Left lung (tissue), 4 donors: ENCODE measurements at regions not wholly inside any gene's neighbourhood (a gene's known extent, or its start where the extent isn't known, plus 50 kb on each side); places are given as distances from the start of the nearest gene placed in this dataset.

Experiments
- ATAC-seq: fragments of 200-7000 bp; cut with Tn5 transposase; one replicate; pipeline ENCODE4 v1.9.1; 2020; ENCODE audit warnings: moderate library complexity
- DNase-seq, 4 donors: peaks; one replicate each; pipeline ENCODE4 v3.0.0-alpha.2; 2013 to 2020
- H3K27ac ChIP-seq, 2 donors: fragments of 200-600 bp; sonication (generic) in 1 of 2; one replicate each; pipeline versions ENCODE4 v1.5.0 to v1.8.0; 2020 to 2021
- H3K27me3 ChIP-seq, 2 donors: fragments of 200-600 bp; sonication (generic) in 1 of 2; one replicate each; pipeline versions ENCODE4 v1.5.0 to v1.8.0; 2020 to 2021
- H3K36me3 ChIP-seq, 2 donors: fragments of 200-600 bp; sonication (generic) in 1 of 2; one replicate each; pipeline versions ENCODE4 v1.5.0 to v1.8.0; 2020 to 2021
- H3K4me1 ChIP-seq, 2 donors: fragments of 200-600 bp; one replicate each; pipeline ENCODE4 v1.8.0; 2021
- H3K4me3 ChIP-seq, 2 donors: fragments of 200-600 bp; sonication (generic) in 1 of 2; one replicate each; pipeline versions ENCODE4 v1.5.0 to v1.8.0; 2020 to 2021; ENCODE audit warnings: mild to moderate bottlenecking in 1 of 2
- H3K9me3 ChIP-seq, 2 donors: fragments of 200-600 bp; sonication (generic) in 1 of 2; one replicate each; pipeline versions ENCODE4 v1.5.0 to v1.8.0; 2020 to 2021
- CTCF ChIP-seq, 2 donors: fragments of 200-600 bp; sonication (generic) in 1 of 2; IDR thresholded peaks; one replicate each; pipeline versions ENCODE4 v1.5.0 to v1.8.0; 2021; ENCODE audit warnings: antibody characterized with exemption in 2 of 2
- intact Hi-C, 2 donors: fragments of 100-400 bp; cut with DNase I; formaldehyde crosslinking; loops; one replicate each; pipeline versions ENCODE4 v1.11.2 to v1.14.2; 2022
- donor health status: DM: no; HTN: yes; CAD: no.
- donor health status: DM: no; HTN: no; CAD: no.

- no peak for TF ChIP-seq CTCF (IDR thresholded peaks at IDR 0.05)
- Histone ChIP-seq H3K27me3 (no peaks in the 10 kb centered on the region), H3K27ac (no peak overlapping the region), H3K9me3 (no peaks in the 10 kb centered on the region), H3K4me1 (no peaks in the 10 kb centered on the region), H3K4me3 (no peak overlapping the region), H3K36me3 (no peaks in the 10 kb centered on the region)
- no peak for ATAC-seq
- DNase-seq = no peak
- intact Hi-C loops = no loop called here
Measured at GRCh38 chr2:180743401-180743800, 237.0 kb upstream of the UBE2E3 start.

GRCh38 chr2:180742801-180743200 is 237.6 kb upstream of the UBE2E3 start:
- ATAC-seq (no peak), DNase-seq (no peak)
- no peak for TF ChIP-seq CTCF (IDR thresholded peaks at IDR 0.05)
- H3K4me1 ChIP-seq = no peaks in the 10 kb centered on the region
- no peaks in the 10 kb centered on the region for H3K9me3 ChIP-seq
- intact Hi-C loops = no loop called here
- no peaks in the 10 kb centered on the region for H3K36me3 ChIP-seq
- H3K27ac ChIP-seq = no peak overlapping the region
- H3K4me3 ChIP-seq = no peak overlapping the region
- H3K27me3 ChIP-seq = no peaks in the 10 kb centered on the region

- intact Hi-C loops = no loop called here
- Histone ChIP-seq H3K9me3 (no peaks in the 10 kb centered on the region), H3K27me3 (no peaks in the 10 kb centered on the region), H3K4me3 (no peak overlapping the region), H3K36me3 (no peaks in the 10 kb centered on the region), H3K27ac (no peak overlapping the region), H3K4me1 (no peaks in the 10 kb centered on the region)
- no peak for TF ChIP-seq CTCF (IDR thresholded peaks at IDR 0.05)
- no peak for ATAC-seq
- DNase-seq = no peak
Measured at GRCh38 chr2:180739070-180739469, 241.3 kb upstream of the UBE2E3 start.

GRCh38 chr2:180735799-180736198 is 244.6 kb upstream of the UBE2E3 start:
- Histone ChIP-seq H3K4me1 (no peaks in the 10 kb centered on the region), H3K27ac (no peak overlapping the region), H3K9me3 (no peaks in the 10 kb centered on the region), H3K27me3 (no peaks in the 10 kb centered on the region), H3K4me3 (no peak overlapping the region), H3K36me3 (no peaks in the 10 kb centered on the region)
- TF ChIP-seq CTCF (IDR thresholded peaks at IDR 0.05) = no peak
- intact Hi-C loops = no loop called here
- no peak for DNase-seq
- ATAC-seq = no peak

- no peaks in the 10 kb centered on the region for H3K27me3 ChIP-seq
- H3K27ac ChIP-seq = no peak overlapping the region
- TF ChIP-seq CTCF (IDR thresholded peaks at IDR 0.05) = no peak
- H3K4me3 ChIP-seq = no peak overlapping the region
- peaks cover 0 to under 1% of the 10 kb centered on the region in 2 donors for H3K4me1 ChIP-seq
- ATAC-seq (no peak), DNase-seq (no peak)
- H3K36me3 ChIP-seq = no peaks in the 10 kb centered on the region
- H3K9me3 ChIP-seq = no peaks in the 10 kb centered on the region
- intact Hi-C loops = no loop called here
Measured at GRCh38 chr2:180734382-180734781, 246.0 kb upstream of the UBE2E3 start.
